GM23338 (cell line): ENCODE measurements at regions not wholly inside any gene's neighbourhood (a gene's known extent, or its start where the extent isn't known, plus 50 kb on each side); places are given as distances from the start of the nearest gene placed in this dataset.

Source experiments
- NANOG ChIP-seq: IDR thresholded peaks from 2 replicates; pipeline ENCODE4 v1.6.1; 2016; ENCODE audit warnings: antibody characterized with exemption, borderline replicate concordance
- TF ChIP-seq, protein P1 (sequence below), 2 experiments: fragments of 200-600 bp in 1 of 2; sonication (generic) in 1 of 2; conservative IDR thresholded peaks; 2 replicates each; pipeline versions ENCODE4 v1.5.1 to v1.6.1; 2016 to 2017; ENCODE audit warnings: antibody characterized with exemption in 2 of 2, low read depth in 2 of 2, mild to moderate bottlenecking in 2 of 2, moderate library complexity in 1 of 2

- TF ChIP-seq, protein P1, sequence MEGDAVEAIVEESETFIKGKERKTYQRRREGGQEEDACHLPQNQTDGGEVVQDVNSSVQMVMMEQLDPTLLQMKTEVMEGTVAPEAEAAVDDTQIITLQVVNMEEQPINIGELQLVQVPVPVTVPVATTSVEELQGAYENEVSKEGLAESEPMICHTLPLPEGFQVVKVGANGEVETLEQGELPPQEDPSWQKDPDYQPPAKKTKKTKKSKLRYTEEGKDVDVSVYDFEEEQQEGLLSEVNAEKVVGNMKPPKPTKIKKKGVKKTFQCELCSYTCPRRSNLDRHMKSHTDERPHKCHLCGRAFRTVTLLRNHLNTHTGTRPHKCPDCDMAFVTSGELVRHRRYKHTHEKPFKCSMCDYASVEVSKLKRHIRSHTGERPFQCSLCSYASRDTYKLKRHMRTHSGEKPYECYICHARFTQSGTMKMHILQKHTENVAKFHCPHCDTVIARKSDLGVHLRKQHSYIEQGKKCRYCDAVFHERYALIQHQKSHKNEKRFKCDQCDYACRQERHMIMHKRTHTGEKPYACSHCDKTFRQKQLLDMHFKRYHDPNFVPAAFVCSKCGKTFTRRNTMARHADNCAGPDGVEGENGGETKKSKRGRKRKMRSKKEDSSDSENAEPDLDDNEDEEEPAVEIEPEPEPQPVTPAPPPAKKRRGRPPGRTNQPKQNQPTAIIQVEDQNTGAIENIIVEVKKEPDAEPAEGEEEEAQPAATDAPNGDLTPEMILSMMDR (conservative IDR thresholded peaks at IDR 0.05; ENCODE audit: low read depth in 2 of 2): no peak
- TF ChIP-seq NANOG: no peak
These were observed 88.6 kb upstream of the IFNE start for GRCh38 chr9:21570643-21571275.
